ENCODE measurements at regions not wholly inside any gene's neighbourhood (a gene's known extent, or its start where the extent isn't known, plus 50 kb on each side); places are given as distances from the start of the nearest gene placed in this dataset.
"Not testable (repeated sequence)": the region's sequence is repeated elsewhere in the genome, so short reads cannot be mapped to it uniquely, and the experiment has no call there.

DNA sequence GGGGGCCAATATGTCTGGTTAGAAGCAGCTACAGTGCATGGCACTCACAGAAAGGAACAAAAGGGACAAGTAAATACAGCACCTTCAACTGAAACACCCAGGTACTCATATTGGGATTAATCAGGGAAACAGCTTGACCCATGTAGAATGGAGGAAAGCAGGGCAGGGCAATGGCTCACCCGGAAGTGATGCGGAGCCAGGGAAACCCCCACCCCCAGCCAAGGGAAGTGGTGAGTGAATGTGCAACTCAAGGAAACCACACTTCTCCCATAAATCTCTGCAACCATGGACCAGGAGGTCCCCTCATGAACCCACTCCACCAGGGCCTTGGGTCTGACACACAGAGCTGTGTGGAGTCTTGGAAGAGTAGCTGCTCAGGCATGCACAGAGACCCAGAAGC, 117.1 kb downstream of the MTHFS start:
- ChIA-PET POLR2A (ENCODE audit: low non-redundant PET) (no interaction called here), CTCF (interaction anchor here (0.7 kb wide), 1 partner anchor 440 kb away, joined by 3 read pairs; no protein-coding TSS in a partner anchor)
- no peak overlapping the region for H3K27ac ChIP-seq
- TF ChIP-seq, protein P1, sequence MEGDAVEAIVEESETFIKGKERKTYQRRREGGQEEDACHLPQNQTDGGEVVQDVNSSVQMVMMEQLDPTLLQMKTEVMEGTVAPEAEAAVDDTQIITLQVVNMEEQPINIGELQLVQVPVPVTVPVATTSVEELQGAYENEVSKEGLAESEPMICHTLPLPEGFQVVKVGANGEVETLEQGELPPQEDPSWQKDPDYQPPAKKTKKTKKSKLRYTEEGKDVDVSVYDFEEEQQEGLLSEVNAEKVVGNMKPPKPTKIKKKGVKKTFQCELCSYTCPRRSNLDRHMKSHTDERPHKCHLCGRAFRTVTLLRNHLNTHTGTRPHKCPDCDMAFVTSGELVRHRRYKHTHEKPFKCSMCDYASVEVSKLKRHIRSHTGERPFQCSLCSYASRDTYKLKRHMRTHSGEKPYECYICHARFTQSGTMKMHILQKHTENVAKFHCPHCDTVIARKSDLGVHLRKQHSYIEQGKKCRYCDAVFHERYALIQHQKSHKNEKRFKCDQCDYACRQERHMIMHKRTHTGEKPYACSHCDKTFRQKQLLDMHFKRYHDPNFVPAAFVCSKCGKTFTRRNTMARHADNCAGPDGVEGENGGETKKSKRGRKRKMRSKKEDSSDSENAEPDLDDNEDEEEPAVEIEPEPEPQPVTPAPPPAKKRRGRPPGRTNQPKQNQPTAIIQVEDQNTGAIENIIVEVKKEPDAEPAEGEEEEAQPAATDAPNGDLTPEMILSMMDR (conservative IDR thresholded peaks at IDR 0.05; ENCODE audit: low read depth), result no peak
- DNase-seq (ENCODE audit: low spot score), result no peak

GRCh38 chr15:79782307-79782706, 114.5 kb downstream of the MTHFS start:
- DNase-seq (ENCODE audit: low spot score); POLR2A ChIA-PET (ENCODE audit: low non-redundant PET); H3K27ac ChIP-seq: not testable (repeated sequence)
- CTCF ChIA-PET, result interaction anchor here (1.0 kb wide), 1 partner anchor 72 kb away, joined by 3 read pairs; no protein-coding TSS in a partner anchor

All from RWPE1 (cell line).